Activated T-cell treated with anti-CD3 and anti-CD28 coated beads, Interleukin-2, amount 50 U/mL, for 1 hour (primary cell): ENCODE measurements at regions not wholly inside any gene's neighbourhood (a gene's known extent, or its start where the extent isn't known, plus 50 kb on each side); places are given as distances from the start of the nearest gene placed in this dataset.

ENCODE experiments used
- DNase-seq: peaks from one replicate; pipeline ENCODE4 v3.0.0-alpha.2; 2020

GRCh38 chr1:239603530-239603929, 217.2 kb downstream of the CHRM3 start:
- DNase-seq: no peak

- no peak for DNase-seq
Observed at GRCh38 chr1:239606850-239607400, 220.6 kb downstream of the CHRM3 start.

- DNase-seq: no peak
Observed at GRCh38 chr1:239608469-239608868, 222.1 kb downstream of the CHRM3 start.

- DNase-seq: no peak
Observed at GRCh38 chr1:239612379-239612778, 226.0 kb downstream of the CHRM3 start.

GRCh38 chr1:239616673-239617072, 230.3 kb downstream of the CHRM3 start:
- DNase-seq: no peak

GRCh38 chr1:239617259-239617658, 230.9 kb downstream of the CHRM3 start:
- DNase-seq: no peak

- no peak for DNase-seq
Observed at GRCh38 chr1:239617731-239618130, 231.4 kb downstream of the CHRM3 start.

GRCh38 chr1:239619190-239619589, 232.8 kb downstream of the CHRM3 start:
- no peak for DNase-seq

GRCh38 chr1:239630767-239631166, 244.4 kb downstream of the CHRM3 start:
- DNase-seq: no peak

GRCh38 chr1:239633432-239633831, 247.1 kb downstream of the CHRM3 start:
- no peak for DNase-seq

- no peak for DNase-seq
Observed at GRCh38 chr1:239635276-239635675, 248.9 kb downstream of the CHRM3 start.

- DNase-seq: no peak
Observed at GRCh38 chr1:239636347-239636746, 250.0 kb downstream of the CHRM3 start.

GRCh38 chr1:239644604-239645003, 258.2 kb downstream of the CHRM3 start:
- DNase-seq: no peak

GRCh38 chr1:239647045-239647444, 260.7 kb downstream of the CHRM3 start:
- no peak for DNase-seq

GRCh38 chr1:239647964-239648632, 261.7 kb downstream of the CHRM3 start:
- DNase-seq: no peak

- DNase-seq: no peak
Observed at GRCh38 chr1:239655023-239655422, 268.7 kb downstream of the CHRM3 start.

GRCh38 chr1:239657291-239657690, 270.9 kb downstream of the CHRM3 start:
- DNase-seq: no peak

GRCh38 chr1:239662950-239663349, 276.6 kb downstream of the CHRM3 start:
- no peak for DNase-seq

GRCh38 chr1:239672256-239672655, 285.9 kb downstream of the CHRM3 start:
- DNase-seq: no peak

- DNase-seq: no peak
Observed at GRCh38 chr1:239675735-239676134, 289.4 kb downstream of the CHRM3 start.

- DNase-seq: no peak
Observed at GRCh38 chr1:239676522-239677273, 290.3 kb downstream of the CHRM3 start.

- DNase-seq: no peak
Observed at GRCh38 chr1:239677362-239677761, 291.0 kb downstream of the CHRM3 start.

GRCh38 chr1:239678181-239678580, 291.8 kb downstream of the CHRM3 start:
- no peak for DNase-seq

GRCh38 chr1:239682046-239682445, 295.7 kb downstream of the CHRM3 start:
- DNase-seq: no peak
